Adrenal gland (tissue), 5 donors: ENCODE measurements at regions not wholly inside any gene's neighbourhood (a gene's known extent, or its start where the extent isn't known, plus 50 kb on each side); places are given as distances from the start of the nearest gene placed in this dataset.

Source experiments
- POLR2A ChIP-seq, 2 donors: fragments of 450-650 bp; IDR thresholded peaks; one replicate each; pipeline ENCODE4 v1.6.1; 2017; ENCODE audit warnings: antibody characterized with exemption in 2 of 2, mild to moderate bottlenecking in 2 of 2, moderate library complexity in 1 of 2
- TF ChIP-seq, protein P1 (sequence below), 6 experiments: fragments of 450-650 bp in 4 of 6; fragments of 200-600 bp in 2 of 6; sonication (generic) in 1 of 6; IDR thresholded peaks; 1 replicate in 5 of 6; 2 replicates in 1 of 6; pipeline versions ENCODE4 v1.5.1 to v1.8.0; 2016 to 2021; ENCODE audit warnings: antibody characterized with exemption in 6 of 6, mild to moderate bottlenecking in 2 of 6, moderate library complexity in 1 of 6
- donor health status: DM: no; HTN: no; CAD: no.

GRCh38 chr15:66862111-66862939 lies 160.3 kb downstream of the SMAD6 start:
- TF ChIP-seq, protein P1, sequence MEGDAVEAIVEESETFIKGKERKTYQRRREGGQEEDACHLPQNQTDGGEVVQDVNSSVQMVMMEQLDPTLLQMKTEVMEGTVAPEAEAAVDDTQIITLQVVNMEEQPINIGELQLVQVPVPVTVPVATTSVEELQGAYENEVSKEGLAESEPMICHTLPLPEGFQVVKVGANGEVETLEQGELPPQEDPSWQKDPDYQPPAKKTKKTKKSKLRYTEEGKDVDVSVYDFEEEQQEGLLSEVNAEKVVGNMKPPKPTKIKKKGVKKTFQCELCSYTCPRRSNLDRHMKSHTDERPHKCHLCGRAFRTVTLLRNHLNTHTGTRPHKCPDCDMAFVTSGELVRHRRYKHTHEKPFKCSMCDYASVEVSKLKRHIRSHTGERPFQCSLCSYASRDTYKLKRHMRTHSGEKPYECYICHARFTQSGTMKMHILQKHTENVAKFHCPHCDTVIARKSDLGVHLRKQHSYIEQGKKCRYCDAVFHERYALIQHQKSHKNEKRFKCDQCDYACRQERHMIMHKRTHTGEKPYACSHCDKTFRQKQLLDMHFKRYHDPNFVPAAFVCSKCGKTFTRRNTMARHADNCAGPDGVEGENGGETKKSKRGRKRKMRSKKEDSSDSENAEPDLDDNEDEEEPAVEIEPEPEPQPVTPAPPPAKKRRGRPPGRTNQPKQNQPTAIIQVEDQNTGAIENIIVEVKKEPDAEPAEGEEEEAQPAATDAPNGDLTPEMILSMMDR (IDR thresholded peaks at IDR 0.05) = no peak
- no peak for TF ChIP-seq POLR2A (IDR thresholded peaks at IDR 0.05)
